ENCODE measurements at regions not wholly inside any gene's neighbourhood (a gene's known extent, or its start where the extent isn't known, plus 50 kb on each side); places are given as distances from the start of the nearest gene placed in this dataset.

- TF ChIP-seq CTCF (IDR thresholded peaks at IDR 0.05): no peak
- ChIA-PET POLR2A (no interaction called here), CTCF (no interaction called here)
- intact Hi-C loops (cut with micrococcal nuclease): no loop called here
- Mint-ChIP-seq H3K9me3 (no peaks in the 10 kb centered on the region), H3K27ac (no peak overlapping the region), H3K4me1 (ENCODE audit: low read depth) (peaks cover 2% of the 10 kb centered on the region), H3K4me3 (no peak overlapping the region), H3K36me3 (ENCODE audit: low read depth) (peaks cover 2% of the 10 kb centered on the region), H3K27me3 (no peaks in the 10 kb centered on the region)
- ATAC-seq: no peak
- no peak for DNase-seq
These were observed 477.3 kb downstream of the UTRN start for GRCh38 chr6:144762469-144762868.

- Mint-ChIP-seq H3K4me1 (ENCODE audit: low read depth) (no peaks in the 10 kb centered on the region), H3K27ac (no peak overlapping the region), H3K9me3 (no peaks in the 10 kb centered on the region), H3K27me3 (no peaks in the 10 kb centered on the region), H3K4me3 (no peak overlapping the region), H3K36me3 (ENCODE audit: low read depth) (no peaks in the 10 kb centered on the region)
- POLR2A ChIA-PET: no interaction called here
- no peak for DNase-seq
- intact Hi-C loops (cut with micrococcal nuclease): no loop called here
- CTCF ChIA-PET: interaction anchor here (2.3 kb wide), 1 partner anchor 12 kb away, joined by 11 read pairs; no protein-coding TSS in a partner anchor
- no peak for TF ChIP-seq CTCF (IDR thresholded peaks at IDR 0.05)
- ATAC-seq: no peak
These were observed 481.9 kb downstream of the UTRN start for GRCh38 chr6:144767051-144767450.

GRCh38 chr6:144768551-144769075 lies 483.5 kb downstream of the UTRN start:
- no peaks in the 10 kb centered on the region for H3K9me3 Mint-ChIP-seq
- H3K4me1 Mint-ChIP-seq (ENCODE audit: low read depth): no peaks in the 10 kb centered on the region
- CTCF ChIA-PET: interaction anchor here (2.3 kb wide), 1 partner anchor 10 kb away, joined by 11 read pairs; no protein-coding TSS in a partner anchor
- DNase-seq (no peak), ATAC-seq (no peak)
- H3K27me3 Mint-ChIP-seq: no peaks in the 10 kb centered on the region
- no peak for TF ChIP-seq CTCF (IDR thresholded peaks at IDR 0.05)
- H3K27ac Mint-ChIP-seq: no peak overlapping the region
- peaks cover 4% of the 10 kb centered on the region for H3K36me3 Mint-ChIP-seq (ENCODE audit: low read depth)
- intact Hi-C loops (cut with micrococcal nuclease): no loop called here
- POLR2A ChIA-PET: no interaction called here
- no peak overlapping the region for H3K4me3 Mint-ChIP-seq

- DNase-seq: no peak
- Mint-ChIP-seq H3K9me3 (no peaks in the 10 kb centered on the region), H3K4me1 (ENCODE audit: low read depth) (no peaks in the 10 kb centered on the region), H3K27me3 (no peaks in the 10 kb centered on the region), H3K4me3 (no peak overlapping the region), H3K36me3 (ENCODE audit: low read depth) (peaks cover 7% of the 10 kb centered on the region), H3K27ac (no peak overlapping the region)
- ChIA-PET CTCF (interaction anchor here (2.3 kb wide), 1 partner anchor 10 kb away, joined by 11 read pairs; no protein-coding TSS in a partner anchor), POLR2A (no interaction called here)
- intact Hi-C loops (cut with micrococcal nuclease): no loop called here
- no peak for TF ChIP-seq CTCF (IDR thresholded peaks at IDR 0.05)
- ATAC-seq: no peak
These were observed 484.0 kb downstream of the UTRN start for GRCh38 chr6:144769142-144769541.

GRCh38 chr6:144776031-144776819 lies 491.1 kb downstream of the UTRN start:
- no peak for TF ChIP-seq CTCF (IDR thresholded peaks at IDR 0.05)
- Mint-ChIP-seq H3K9me3 (no peaks in the 10 kb centered on the region), H3K4me3 (no peak overlapping the region), H3K27me3 (no peaks in the 10 kb centered on the region), H3K4me1 (ENCODE audit: low read depth) (no peaks in the 10 kb centered on the region), H3K36me3 (ENCODE audit: low read depth) (peaks cover 25% of the 10 kb centered on the region), H3K27ac (no peak overlapping the region)
- ChIA-PET POLR2A (no interaction called here), CTCF (interaction anchor here (1.2 to 1.3 kb wide), 2 partner anchors 128 to 191 kb away, joined by 3 read pairs; no protein-coding TSS in a partner anchor)
- no peak for ATAC-seq
- intact Hi-C loops (cut with micrococcal nuclease): no loop called here
- DNase-seq: no peak
